ENCODE measurements at regions not wholly inside any gene's neighbourhood (a gene's known extent, or its start where the extent isn't known, plus 50 kb on each side); places are given as distances from the start of the nearest gene placed in this dataset.
"Not testable (repeated sequence)": the region's sequence is repeated elsewhere in the genome, so short reads cannot be mapped to it uniquely, and the experiment has no call there.

DNA sequence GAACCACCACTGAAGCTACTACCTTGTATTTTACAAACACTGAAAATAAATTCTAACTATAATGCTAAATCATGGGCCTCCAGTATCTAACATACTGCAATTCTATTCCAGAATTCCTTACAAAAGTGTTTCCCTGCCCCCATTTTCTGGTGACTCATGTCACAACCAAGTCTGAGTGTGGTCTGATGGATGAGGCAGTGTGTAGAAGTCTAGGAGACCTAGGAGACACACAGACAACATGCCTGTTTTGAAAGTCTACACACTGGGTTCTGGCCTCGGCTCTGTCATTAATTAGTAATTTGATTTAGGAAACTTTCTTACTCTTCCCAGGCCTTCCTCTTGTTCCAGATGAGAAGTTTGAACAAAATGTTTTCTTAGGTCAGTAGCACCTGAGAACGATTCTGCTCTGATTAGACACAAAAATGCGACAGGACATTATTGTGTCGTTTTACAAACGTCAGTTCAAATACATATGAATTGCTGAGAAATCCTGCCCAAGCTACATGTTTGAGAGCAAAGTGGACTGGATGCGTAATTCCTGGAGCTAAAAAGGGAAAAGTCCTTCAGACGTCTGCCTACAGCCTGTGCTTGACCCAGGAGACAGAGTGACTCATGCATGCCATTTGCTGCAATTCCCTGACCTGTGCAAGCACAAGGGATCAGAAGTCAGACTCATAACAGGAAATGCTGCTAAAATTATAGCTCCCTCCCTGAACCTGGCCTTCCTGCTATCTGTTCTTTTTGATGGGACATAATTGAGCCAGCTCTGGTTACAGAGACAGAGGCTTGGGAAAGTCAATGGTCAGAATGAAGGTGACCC, 494.4 kb downstream of the SOX11 start:
- H3K36me3 ChIP-seq (ENCODE audit: insufficient read depth, low read length) = no peaks in the 10 kb centered on the region
- no peak overlapping the region for H3K9ac ChIP-seq (ENCODE audit: low read length)
- no peaks in the 10 kb centered on the region for H3K9me3 ChIP-seq (ENCODE audit: low read length)
- TF ChIP-seq, protein P1, sequence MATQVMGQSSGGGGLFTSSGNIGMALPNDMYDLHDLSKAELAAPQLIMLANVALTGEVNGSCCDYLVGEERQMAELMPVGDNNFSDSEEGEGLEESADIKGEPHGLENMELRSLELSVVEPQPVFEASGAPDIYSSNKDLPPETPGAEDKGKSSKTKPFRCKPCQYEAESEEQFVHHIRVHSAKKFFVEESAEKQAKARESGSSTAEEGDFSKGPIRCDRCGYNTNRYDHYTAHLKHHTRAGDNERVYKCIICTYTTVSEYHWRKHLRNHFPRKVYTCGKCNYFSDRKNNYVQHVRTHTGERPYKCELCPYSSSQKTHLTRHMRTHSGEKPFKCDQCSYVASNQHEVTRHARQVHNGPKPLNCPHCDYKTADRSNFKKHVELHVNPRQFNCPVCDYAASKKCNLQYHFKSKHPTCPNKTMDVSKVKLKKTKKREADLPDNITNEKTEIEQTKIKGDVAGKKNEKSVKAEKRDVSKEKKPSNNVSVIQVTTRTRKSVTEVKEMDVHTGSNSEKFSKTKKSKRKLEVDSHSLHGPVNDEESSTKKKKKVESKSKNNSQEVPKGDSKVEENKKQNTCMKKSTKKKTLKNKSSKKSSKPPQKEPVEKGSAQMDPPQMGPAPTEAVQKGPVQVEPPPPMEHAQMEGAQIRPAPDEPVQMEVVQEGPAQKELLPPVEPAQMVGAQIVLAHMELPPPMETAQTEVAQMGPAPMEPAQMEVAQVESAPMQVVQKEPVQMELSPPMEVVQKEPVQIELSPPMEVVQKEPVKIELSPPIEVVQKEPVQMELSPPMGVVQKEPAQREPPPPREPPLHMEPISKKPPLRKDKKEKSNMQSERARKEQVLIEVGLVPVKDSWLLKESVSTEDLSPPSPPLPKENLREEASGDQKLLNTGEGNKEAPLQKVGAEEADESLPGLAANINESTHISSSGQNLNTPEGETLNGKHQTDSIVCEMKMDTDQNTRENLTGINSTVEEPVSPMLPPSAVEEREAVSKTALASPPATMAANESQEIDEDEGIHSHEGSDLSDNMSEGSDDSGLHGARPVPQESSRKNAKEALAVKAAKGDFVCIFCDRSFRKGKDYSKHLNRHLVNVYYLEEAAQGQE (IDR thresholded peaks at IDR 0.05; ENCODE audit: borderline replicate concordance) = no peak
- no peak for TF ChIP-seq MXI1 (conservative IDR thresholded peaks at IDR 0.05; ENCODE audit: poor library complexity, severe bottlenecking)
- no peaks in the 10 kb centered on the region for H3K9me2 ChIP-seq (ENCODE audit: insufficient read depth, low read length)
- H3K27ac ChIP-seq (ENCODE audit: low read length) = no peak overlapping the region
- no peaks in the 10 kb centered on the region for H3K79me2 ChIP-seq (replicated peaks; ENCODE audit: insufficient read depth, low read length)
- H2AFZ ChIP-seq (ENCODE audit: low read depth, low read length) = no peak overlapping the region
- H3K4me3 ChIP-seq (ENCODE audit: low read length) = no peak overlapping the region
- no peak overlapping the region for H3K4me2 ChIP-seq (ENCODE audit: low read length)
- no peaks in the 10 kb centered on the region for H3F3A ChIP-seq (ENCODE audit: insufficient read depth, low read length, poor library complexity, severe bottlenecking)
- no peaks in the 10 kb centered on the region for H4K20me1 ChIP-seq (ENCODE audit: insufficient read depth)
- no peaks in the 10 kb centered on the region for H3K27me3 ChIP-seq (ENCODE audit: insufficient read depth, low read depth, low read length)

DNA sequence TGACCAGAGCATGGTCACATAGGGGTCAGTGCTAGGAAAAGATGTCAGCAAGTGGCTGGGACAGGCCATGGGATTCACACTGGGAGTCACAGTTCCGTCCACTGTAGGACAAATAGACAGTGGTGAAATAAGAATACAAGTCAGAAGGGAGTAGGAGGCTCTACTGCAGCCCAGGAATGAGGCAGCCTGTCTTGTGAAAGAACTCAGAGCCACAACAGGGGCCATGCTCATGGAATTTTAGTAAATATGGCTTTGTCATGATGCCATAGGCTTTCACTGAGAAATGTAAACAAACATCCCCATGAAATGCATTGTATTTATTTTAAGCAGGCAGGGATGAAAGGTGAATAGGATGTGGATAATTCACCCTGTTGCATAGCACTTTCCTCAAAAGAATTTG, 504.3 kb downstream of the SOX11 start:
- Histone ChIP-seq H3K9me2 (ENCODE audit: insufficient read depth, low read length) (no peaks in the 10 kb centered on the region), H3K9ac (ENCODE audit: low read length) (no peak overlapping the region), H3K9me3 (ENCODE audit: low read length) (no peaks in the 10 kb centered on the region), H3K27me3 (ENCODE audit: insufficient read depth, low read depth, low read length) (no peaks in the 10 kb centered on the region), H3K4me2 (ENCODE audit: low read length) (no peak overlapping the region), H2AFZ (ENCODE audit: low read depth, low read length) (no peak overlapping the region), H3K4me3 (ENCODE audit: low read length) (no peak overlapping the region), H3F3A (ENCODE audit: insufficient read depth, low read length, poor library complexity, severe bottlenecking) (no peaks in the 10 kb centered on the region), H3K27ac (ENCODE audit: low read length) (no peak overlapping the region), H3K79me2 (replicated peaks; ENCODE audit: insufficient read depth, low read length) (no peaks in the 10 kb centered on the region), H3K36me3 (ENCODE audit: insufficient read depth, low read length) (no peaks in the 10 kb centered on the region), H4K20me1 (ENCODE audit: insufficient read depth) (no peaks in the 10 kb centered on the region)
- TF ChIP-seq TAF1 (IDR thresholded peaks at IDR 0.05; ENCODE audit: low read depth) = no peak
- no peak for TF ChIP-seq EZH2 (IDR thresholded peaks at IDR 0.05; ENCODE audit: borderline replicate concordance, insufficient read depth, low read length, poor library complexity, severe bottlenecking)
- TF ChIP-seq, protein P2, sequence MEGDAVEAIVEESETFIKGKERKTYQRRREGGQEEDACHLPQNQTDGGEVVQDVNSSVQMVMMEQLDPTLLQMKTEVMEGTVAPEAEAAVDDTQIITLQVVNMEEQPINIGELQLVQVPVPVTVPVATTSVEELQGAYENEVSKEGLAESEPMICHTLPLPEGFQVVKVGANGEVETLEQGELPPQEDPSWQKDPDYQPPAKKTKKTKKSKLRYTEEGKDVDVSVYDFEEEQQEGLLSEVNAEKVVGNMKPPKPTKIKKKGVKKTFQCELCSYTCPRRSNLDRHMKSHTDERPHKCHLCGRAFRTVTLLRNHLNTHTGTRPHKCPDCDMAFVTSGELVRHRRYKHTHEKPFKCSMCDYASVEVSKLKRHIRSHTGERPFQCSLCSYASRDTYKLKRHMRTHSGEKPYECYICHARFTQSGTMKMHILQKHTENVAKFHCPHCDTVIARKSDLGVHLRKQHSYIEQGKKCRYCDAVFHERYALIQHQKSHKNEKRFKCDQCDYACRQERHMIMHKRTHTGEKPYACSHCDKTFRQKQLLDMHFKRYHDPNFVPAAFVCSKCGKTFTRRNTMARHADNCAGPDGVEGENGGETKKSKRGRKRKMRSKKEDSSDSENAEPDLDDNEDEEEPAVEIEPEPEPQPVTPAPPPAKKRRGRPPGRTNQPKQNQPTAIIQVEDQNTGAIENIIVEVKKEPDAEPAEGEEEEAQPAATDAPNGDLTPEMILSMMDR (IDR thresholded peaks at IDR 0.05; ENCODE audit: poor library complexity, severe bottlenecking) = no peak
- TF ChIP-seq EP300 (conservative IDR thresholded peaks at IDR 0.05; ENCODE audit: poor library complexity, severe bottlenecking) = no peak
- no peak for TF ChIP-seq RAD21 (conservative IDR thresholded peaks at IDR 0.05)
- TF ChIP-seq MXI1 (conservative IDR thresholded peaks at IDR 0.05; ENCODE audit: poor library complexity, severe bottlenecking) = no peak
- no peak for TF ChIP-seq POLR2AphosphoS5 (IDR thresholded peaks at IDR 0.05)
- TF ChIP-seq, protein P1 (IDR thresholded peaks at IDR 0.05; ENCODE audit: borderline replicate concordance) = no peak
- TF ChIP-seq SMC3 (conservative IDR thresholded peaks at IDR 0.05; ENCODE audit: poor library complexity) = no peak

DNA sequence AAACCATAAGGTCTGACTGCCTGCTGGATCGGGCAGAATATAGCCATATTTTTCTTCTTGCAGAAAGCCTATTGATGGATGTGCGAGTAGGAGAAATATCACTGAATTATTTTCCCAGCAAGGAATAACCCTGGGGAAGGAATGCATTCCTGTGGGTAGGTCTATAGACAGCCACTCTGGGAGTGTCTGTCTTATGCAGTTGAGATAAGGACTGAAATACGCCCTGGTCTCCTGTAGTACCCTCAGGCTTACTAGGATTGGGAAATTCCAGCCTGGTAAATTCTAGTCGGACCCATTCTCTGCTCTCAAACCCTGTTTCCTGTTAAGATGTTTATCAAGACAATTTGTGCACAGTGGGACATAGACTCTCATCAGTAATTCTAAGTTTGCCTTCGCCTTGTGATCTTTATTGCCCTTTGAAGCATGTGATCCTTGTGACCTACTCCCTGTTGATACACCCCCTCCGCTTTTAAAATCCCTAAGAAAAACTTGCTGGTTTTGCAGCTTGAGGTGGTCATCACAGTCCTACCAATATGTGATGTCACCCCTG, 506.3 kb downstream of the SOX11 start:
- not testable (repeated sequence) for H3K27ac ChIP-seq (ENCODE audit: low read length); H3F3A ChIP-seq (ENCODE audit: insufficient read depth, low read length, poor library complexity, severe bottlenecking)

More for the DNA sequence above, 506.3 kb downstream of the SOX11 start:
- not testable (repeated sequence) for H3K79me2 ChIP-seq (replicated peaks; ENCODE audit: insufficient read depth, low read length); H3K27me3 ChIP-seq (ENCODE audit: insufficient read depth, low read depth, low read length); H3K36me3 ChIP-seq (ENCODE audit: insufficient read depth, low read length); H3K9me2 ChIP-seq (ENCODE audit: insufficient read depth, low read length); H3K9ac ChIP-seq (ENCODE audit: low read length); H3K4me3 ChIP-seq (ENCODE audit: low read length); H3K9me3 ChIP-seq (ENCODE audit: low read length); H3K4me2 ChIP-seq (ENCODE audit: low read length); H4K20me1 ChIP-seq (ENCODE audit: insufficient read depth); H2AFZ ChIP-seq (ENCODE audit: low read depth, low read length)

Measured in neural cell (in vitro differentiated cells).